MM.1S (cell line): ENCODE measurements at regions not wholly inside any gene's neighbourhood (a gene's known extent, or its start where the extent isn't known, plus 50 kb on each side); places are given as distances from the start of the nearest gene placed in this dataset.

Experiments used
- CTCF ChIP-seq: fragments of 300-600 bp; sonication (generic); IDR thresholded peaks from 2 replicates; pipeline ENCODE4 v1.5.1; 2016; ENCODE audit warnings: antibody characterized with exemption, low read length, mixed read lengths
- EZH2 ChIP-seq: fragments of 300-600 bp; sonication (generic); optimal IDR thresholded peaks from 2 replicates; pipeline ENCODE3; 2017; ENCODE audit warnings: low read depth, mild to moderate bottlenecking, antibody characterized with exemption, low read length, mixed read lengths

- no peak for TF ChIP-seq CTCF
- no peak for TF ChIP-seq EZH2
Observed at GRCh38 chr15:29560896-29561295, 261.4 kb downstream of the TJP1 start.
